ENCODE measurements at regions not wholly inside any gene's neighbourhood (a gene's known extent, or its start where the extent isn't known, plus 50 kb on each side); places are given as distances from the start of the nearest gene placed in this dataset.
"Not testable (repeated sequence)": the region's sequence is repeated elsewhere in the genome, so short reads cannot be mapped to it uniquely, and the experiment has no call there.

GRCh38 chr4:153098427-153098826 is 105.8 kb upstream of the TRIM2 start:
- no peak for ATAC-seq
- Histone ChIP-seq H3K27ac (no peak overlapping the region), H3K4me2 (no peak overlapping the region), H3K9me3 (no peaks in the 10 kb centered on the region), H3K4me1 (no peaks in the 10 kb centered on the region), H3K4me3 (no peak overlapping the region)
- 56% methylated on average over 3 of the region's 3 CpGs for WGBS (ENCODE audit: missing lambda C conversion rate)
- ChIA-PET CTCF (interaction anchor here (1.9 kb wide), 1 partner anchor 13 kb away, joined by 11 read pairs; no protein-coding TSS in a partner anchor), POLR2A (no interaction called here)
- no peak for FAIRE-seq
- TF ChIP-seq SREBF2 (IDR thresholded peaks at IDR 0.05) (no peak), TFCP2L1 (CRISPR knock-in tag; IDR thresholded peaks at IDR 0.05) (no peak), REST (IDR thresholded peaks at IDR 0.05) (no peak), PHF8 (IDR thresholded peaks at IDR 0.05; ENCODE audit: borderline replicate concordance, low read depth) (no peak), HOXB5 (CRISPR knock-in tag; IDR thresholded peaks at IDR 0.05) (no peak), ZNF302 (CRISPR knock-in tag; IDR thresholded peaks at IDR 0.05) (no peak), ZC3H11A (IDR thresholded peaks at IDR 0.05) (no peak), NR3C1 (IDR thresholded peaks at IDR 0.05) (no peak), HMGXB4 (CRISPR knock-in tag; IDR thresholded peaks at IDR 0.05; ENCODE audit: borderline replicate concordance) (no peak), RARB (CRISPR knock-in tag; IDR thresholded peaks at IDR 0.05) (no peak), CEBPB (IDR thresholded peaks at IDR 0.05) (no peak), USF2 (IDR thresholded peaks at IDR 0.05) (no peak), CHD2 (IDR thresholded peaks at IDR 0.05; ENCODE audit: low read length, partially characterized antibody) (no peak), ATOH8 (CRISPR knock-in tag; IDR thresholded peaks at IDR 0.05; ENCODE audit: low read depth) (no peak), MAFK (IDR thresholded peaks at IDR 0.05; ENCODE audit: partially characterized antibody) (no peak), RCOR1 (IDR thresholded peaks at IDR 0.05; ENCODE audit: low read depth, low read length) (no peak), SMC3 (IDR thresholded peaks at IDR 0.05) (no peak), CHD4 (IDR thresholded peaks at IDR 0.05; ENCODE audit: borderline replicate concordance) (no peak), JUN (IDR thresholded peaks at IDR 0.05) (no peak)
- DNase-seq (ENCODE audit: low read depth in 1 of 2, low spot score in 1 of 2), result no peak

- DNase-seq (ENCODE audit: low read depth in 1 of 2, low spot score in 1 of 2), result no peak
- no peak overlapping the region for H3K27ac ChIP-seq
- H3K4me3 ChIP-seq, result no peak overlapping the region
- FAIRE-seq, result no peak
- ChIA-PET POLR2A (no interaction called here), CTCF (interaction anchor here (0.7 to 3.0 kb wide), 5 partner anchors 9 to 253 kb away, joined by 3 to 12 read pairs (median 4); no protein-coding TSS in a partner anchor)
- no peak for TF ChIP-seq ZC3H11A (IDR thresholded peaks at IDR 0.05)
- 64% methylated on average over 3 of the region's 3 CpGs for WGBS (ENCODE audit: missing lambda C conversion rate)
- H3K4me2 ChIP-seq, result no peak overlapping the region
- no peak for ATAC-seq
- H3K4me1 ChIP-seq, result no peaks in the 10 kb centered on the region
- H3K9me3 ChIP-seq, result no peaks in the 10 kb centered on the region
Observed at GRCh38 chr4:153099391-153100140, 104.7 kb upstream of the TRIM2 start.

- H3K27ac ChIP-seq; FAIRE-seq; POLR2A ChIA-PET; H3K9me3 ChIP-seq; H3K4me3 ChIP-seq; H3K4me2 ChIP-seq; H3K4me1 ChIP-seq; ATAC-seq; DNase-seq (ENCODE audit: low read depth in 1 of 2, low spot score in 1 of 2): not testable (repeated sequence)
- CTCF ChIA-PET, result interaction anchor here (1.3 to 1.8 kb wide), 5 partner anchors 19 to 23 kb away, joined by 4 to 6 read pairs (median 4); no protein-coding TSS in a partner anchor
- no CpG with 5 or more reads among the region's 2 CpGs for WGBS (ENCODE audit: missing lambda C conversion rate)
Observed at GRCh38 chr4:153106736-153107135, 97.5 kb upstream of the TRIM2 start.
